Breast epithelium (tissue), 3 donors: ENCODE measurements at regions not wholly inside any gene's neighbourhood (a gene's known extent, or its start where the extent isn't known, plus 50 kb on each side); places are given as distances from the start of the nearest gene placed in this dataset.

Source experiments
- CTCF ChIP-seq, 3 donors: fragments of 450-650 bp; IDR thresholded peaks; one replicate each; pipeline ENCODE4 v1.5.1; 2016 to 2017; ENCODE audit warnings: antibody characterized with exemption in 3 of 3, mild to moderate bottlenecking in 3 of 3, moderate library complexity in 3 of 3
- POLR2A ChIP-seq: fragments of 450-650 bp; IDR thresholded peaks from one replicate; pipeline ENCODE4 v1.6.1; 2016; ENCODE audit warnings: antibody characterized with exemption, mild to moderate bottlenecking, moderate library complexity
- POLR2AphosphoS5 ChIP-seq, 3 donors: sonication (generic); formaldehyde crosslinking; IDR thresholded peaks; one replicate each; pipeline ENCODE4 v1.6.1; 2017; ENCODE audit warnings: antibody characterized with exemption in 3 of 3

GRCh38 chr2:65856928-65857327, 424.5 kb upstream of the SPRED2 start:
- TF ChIP-seq CTCF (IDR thresholded peaks at IDR 0.05) = no peak
- TF ChIP-seq POLR2A = no peak
- no peak for TF ChIP-seq POLR2AphosphoS5 (IDR thresholded peaks at IDR 0.05)
